Right ventricle myocardium inferior (tissue), 1 donor: ENCODE measurements at regions not wholly inside any gene's neighbourhood (a gene's known extent, or its start where the extent isn't known, plus 50 kb on each side); places are given as distances from the start of the nearest gene placed in this dataset.
"Not testable (repeated sequence)": the region's sequence is repeated elsewhere in the genome, so short reads cannot be mapped to it uniquely, and the experiment has no call there.

Source experiments
- ATAC-seq: fragments of 200-7000 bp; cut with Tn5 transposase; one replicate; pipeline ENCODE4 v1.9.1; 2020; ENCODE audit warnings: mild to moderate bottlenecking, moderate library complexity
- DNase-seq: peaks from one replicate; pipeline ENCODE4 v3.0.0; 2021; ENCODE audit errors: missing footprints
- intact Hi-C: fragments of 100-400 bp; cut with DNase I; formaldehyde crosslinking; loops from one replicate; pipeline ENCODE4 v1.11.0; 2022
- donor health status: DM: no; HTN: yes; CAD: no; lungs with severe emphysema.

DNA sequence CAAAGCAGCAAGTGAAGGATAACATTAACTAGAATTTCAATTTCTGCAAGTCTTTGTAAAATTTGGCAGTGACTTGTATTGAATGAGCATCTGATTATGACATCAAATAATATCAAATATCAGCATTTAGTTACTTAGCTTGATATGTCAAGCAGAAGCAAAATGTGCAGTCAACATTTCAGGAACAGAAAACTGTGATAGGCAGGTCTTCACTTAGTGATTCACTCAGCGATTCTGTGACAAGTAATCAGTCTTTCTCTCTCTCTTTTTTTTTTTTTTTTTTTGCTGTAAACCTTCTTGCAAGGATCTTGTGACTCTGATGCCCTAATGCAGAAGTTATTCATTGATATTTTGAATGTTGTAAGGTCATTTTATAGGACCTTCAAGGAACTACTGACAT lies 307.1 kb downstream of the MTERF1 start:
- intact Hi-C loops, result no loop called here
- DNase-seq, result no peak
- no peak for ATAC-seq

DNA sequence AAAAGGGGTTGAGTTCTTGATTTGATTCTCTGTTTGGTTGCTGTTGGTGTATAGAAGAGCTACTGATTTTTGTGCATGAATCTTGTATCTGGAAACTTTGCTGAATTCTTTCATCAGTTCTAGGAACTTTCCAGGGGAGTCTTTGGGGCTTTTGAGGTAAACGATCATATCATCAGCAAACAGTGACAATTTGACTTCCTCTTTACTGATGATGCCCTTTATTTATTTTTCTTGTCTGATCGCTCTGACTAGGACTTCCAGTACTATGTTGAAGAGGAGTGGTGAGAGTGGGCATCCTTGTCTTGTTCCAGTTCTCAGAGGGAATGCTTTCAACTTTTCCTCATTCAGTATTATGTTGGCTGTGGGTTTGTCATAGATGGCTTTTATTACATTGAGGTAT lies 304.0 kb downstream of the MTERF1 start:
- ATAC-seq, intact Hi-C loops, DNase-seq: not testable (repeated sequence)

DNA sequence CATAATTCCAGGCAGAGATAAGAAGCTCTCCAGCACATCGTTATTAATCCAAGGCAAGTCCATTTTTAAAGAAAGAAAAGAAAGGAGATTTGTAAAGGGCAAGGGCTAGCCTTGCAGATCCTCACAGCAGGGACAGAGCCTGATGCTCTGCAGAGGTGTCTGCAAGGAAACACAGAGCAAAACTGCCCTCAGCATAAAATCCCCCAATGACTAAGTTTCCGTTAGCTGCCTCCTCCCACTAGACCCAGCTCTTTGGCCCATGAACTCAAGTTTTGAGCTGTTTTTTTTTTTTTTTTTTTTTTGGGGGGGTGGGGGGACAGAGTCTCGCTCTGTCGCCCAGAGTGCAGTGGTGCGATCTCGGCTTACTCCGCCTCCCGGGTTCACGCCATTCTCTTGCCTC lies 300.7 kb downstream of the MTERF1 start:
- intact Hi-C loops, result no loop called here
- no peak for DNase-seq
- ATAC-seq, result no peak

DNA sequence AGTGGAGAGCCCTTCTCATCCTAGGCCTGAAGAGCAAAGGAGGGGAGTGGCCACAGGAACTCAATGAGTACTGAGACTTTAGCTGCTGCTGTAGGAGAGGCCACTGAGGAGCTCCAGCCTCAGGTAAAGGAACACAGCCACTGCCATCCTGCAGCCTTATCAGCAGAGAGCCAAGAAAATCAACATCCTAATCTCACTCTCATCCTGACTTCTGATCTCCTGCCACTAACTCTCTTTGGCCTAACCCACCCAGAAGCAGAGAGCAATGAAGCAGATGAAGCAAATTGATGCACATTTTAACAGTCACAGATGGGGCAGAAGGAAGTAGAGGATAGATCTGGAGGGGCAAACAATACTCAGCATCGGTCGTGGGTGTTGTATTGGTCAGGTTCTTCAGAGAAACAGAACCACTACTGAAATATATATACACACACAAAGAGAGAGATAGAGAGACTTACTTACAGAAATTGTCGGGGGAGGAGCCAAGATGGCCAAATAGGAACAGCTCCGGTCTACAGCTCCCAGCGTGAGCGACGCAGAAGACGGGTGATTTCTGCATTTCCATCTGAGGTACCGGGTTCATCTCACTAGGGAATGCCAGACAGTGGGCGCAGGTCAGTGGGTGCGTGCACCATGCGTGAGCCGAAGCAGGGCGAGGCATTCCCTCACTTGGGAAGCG lies 297.6 kb downstream of the MTERF1 start:
- ATAC-seq (no peak), DNase-seq (no peak)
- intact Hi-C loops, result no loop called here

DNA sequence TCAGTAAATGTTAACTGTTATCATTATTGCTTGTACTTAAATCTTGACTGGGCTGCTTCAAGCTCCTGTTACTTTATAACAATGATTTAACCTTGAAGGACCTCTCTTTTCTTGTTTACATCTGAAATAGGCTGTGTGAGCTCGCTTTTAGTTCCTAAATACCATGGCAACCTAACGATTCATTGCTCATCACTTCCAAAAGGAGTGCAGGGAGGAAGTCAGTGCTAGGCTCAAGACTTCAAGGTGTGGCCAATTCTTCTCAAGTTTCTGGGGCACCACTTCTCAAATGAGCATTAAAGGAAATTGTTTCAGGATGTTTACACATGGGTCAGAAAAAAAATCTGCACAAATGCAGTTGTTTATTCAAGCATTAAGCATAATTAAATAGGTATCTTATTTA lies 284.2 kb downstream of the MTERF1 start:
- intact Hi-C loops, result no loop called here
- DNase-seq (no peak), ATAC-seq (no peak)

DNA sequence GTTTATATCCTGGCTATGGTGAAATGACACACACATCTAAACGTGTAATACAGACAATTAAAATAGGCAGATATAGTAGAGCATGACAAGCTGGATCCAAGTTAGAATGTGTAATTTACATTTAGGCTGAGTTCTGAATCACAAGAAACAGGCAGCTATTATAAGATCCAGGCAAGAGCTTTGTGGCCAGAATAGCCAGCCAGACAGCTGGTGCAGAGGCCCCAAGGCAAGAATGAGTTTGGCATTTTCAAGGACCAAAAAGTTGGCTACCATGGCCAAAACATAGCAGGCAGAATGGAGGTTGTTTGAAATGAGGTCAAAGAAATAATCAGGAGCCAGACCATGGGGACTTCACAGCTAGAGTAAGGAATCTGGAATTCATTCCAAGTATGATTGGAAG lies 281.7 kb downstream of the MTERF1 start:
- ATAC-seq (no peak), DNase-seq (no peak)
- intact Hi-C loops, result no loop called here

DNA sequence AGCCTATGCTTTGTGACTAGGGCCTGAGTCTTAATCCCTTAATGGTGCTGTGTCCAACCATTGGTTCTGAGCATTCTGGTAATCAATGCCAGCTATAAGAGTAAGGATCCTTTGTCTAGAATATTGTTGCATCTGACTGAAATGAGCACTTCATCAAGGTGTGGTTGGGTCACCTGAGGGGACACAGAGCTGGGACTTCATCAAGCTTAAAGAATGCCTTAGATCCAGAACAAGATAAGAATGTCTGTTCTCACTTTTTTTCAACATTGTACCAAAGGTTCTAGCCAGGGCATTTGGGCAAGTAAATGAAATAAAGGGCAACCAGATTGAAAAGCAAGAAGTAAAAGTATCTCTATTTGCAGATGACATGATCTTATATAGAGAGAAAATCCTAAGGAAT lies 280.4 kb downstream of the MTERF1 start:
- intact Hi-C loops, result no loop called here
- DNase-seq (no peak), ATAC-seq (no peak)

DNA sequence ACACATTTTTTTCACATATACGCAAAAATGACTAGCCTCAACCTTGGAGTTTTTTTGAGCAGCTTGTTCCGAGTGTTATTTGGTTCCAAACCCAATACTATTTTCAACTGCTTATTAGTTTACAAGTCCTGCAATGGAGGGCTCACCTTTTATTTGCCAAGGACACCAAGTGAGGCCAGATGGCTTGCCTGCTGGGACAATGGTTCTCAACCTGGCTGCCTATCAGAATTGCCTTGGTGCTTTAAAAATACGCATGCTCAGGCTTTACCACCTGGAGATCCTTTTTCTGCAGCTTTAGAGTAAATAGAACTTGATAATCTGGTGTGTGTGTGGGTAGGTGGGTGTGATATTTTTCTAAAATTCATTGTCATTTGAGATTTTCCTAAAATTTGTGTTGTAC lies 276.8 kb downstream of the MTERF1 start:
- DNase-seq (no peak), ATAC-seq (no peak)
- intact Hi-C loops, result no loop called here

DNA sequence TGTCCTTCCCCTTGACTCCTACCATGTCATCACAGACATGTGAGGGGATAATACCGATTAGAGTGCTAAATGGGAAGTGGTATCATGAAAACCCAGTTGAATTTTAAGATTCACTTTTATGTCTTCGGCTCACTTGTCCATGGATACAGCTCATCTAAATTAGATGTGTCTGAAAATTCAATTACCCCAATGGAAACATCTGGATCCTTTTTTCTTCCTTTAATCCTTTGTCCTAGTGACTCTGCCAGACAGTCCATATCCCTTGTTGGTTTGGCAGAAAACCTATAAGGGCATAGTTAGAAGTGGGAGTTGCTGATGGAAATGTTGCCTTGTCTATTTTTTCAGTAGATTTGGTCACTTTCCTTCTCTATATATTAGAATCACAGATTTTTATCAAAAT lies 271.9 kb downstream of the MTERF1 start:
- DNase-seq (no peak), ATAC-seq (no peak)
- intact Hi-C loops, result no loop called here

DNA sequence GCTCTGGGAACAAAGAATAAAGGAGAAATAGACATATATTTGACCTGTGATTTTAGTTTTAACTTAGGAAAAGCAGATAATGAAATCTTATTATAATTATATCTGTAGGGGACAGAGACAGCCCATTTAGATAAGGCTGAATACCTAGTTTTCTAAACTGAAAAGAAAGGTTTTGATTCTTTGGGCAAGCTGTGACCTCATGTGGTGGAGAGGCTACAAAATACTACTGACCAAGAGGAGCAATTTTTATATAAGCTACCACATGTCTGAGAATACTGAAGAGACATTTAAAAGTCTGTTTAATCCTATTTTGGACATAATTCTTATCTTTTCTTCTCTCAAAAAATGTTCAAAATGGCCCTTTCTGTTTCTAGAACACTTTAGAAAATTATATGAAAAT lies 271.0 kb downstream of the MTERF1 start:
- intact Hi-C loops, result no loop called here
- ATAC-seq (no peak), DNase-seq (no peak)

DNA sequence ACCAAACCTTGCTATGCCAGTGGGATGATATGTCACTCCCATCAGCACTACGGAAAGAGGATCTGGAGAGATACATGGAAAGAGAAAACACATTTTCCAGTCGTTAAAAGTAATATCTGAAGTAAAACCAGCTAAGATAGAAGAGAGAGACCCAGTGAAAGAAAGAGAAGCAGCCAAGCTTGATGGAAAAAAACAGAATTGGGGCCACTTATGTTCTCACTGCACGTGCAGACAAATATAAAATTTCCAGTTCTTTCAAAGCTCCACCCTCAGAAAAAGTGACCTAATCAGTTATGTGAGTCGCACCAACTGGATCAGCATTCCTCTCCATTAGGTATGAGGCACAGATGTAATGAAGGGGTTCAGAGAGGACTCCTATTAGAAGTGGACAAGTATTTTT lies 266.1 kb downstream of the MTERF1 start:
- DNase-seq (no peak), ATAC-seq (no peak)
- intact Hi-C loops, result no loop called here

DNA sequence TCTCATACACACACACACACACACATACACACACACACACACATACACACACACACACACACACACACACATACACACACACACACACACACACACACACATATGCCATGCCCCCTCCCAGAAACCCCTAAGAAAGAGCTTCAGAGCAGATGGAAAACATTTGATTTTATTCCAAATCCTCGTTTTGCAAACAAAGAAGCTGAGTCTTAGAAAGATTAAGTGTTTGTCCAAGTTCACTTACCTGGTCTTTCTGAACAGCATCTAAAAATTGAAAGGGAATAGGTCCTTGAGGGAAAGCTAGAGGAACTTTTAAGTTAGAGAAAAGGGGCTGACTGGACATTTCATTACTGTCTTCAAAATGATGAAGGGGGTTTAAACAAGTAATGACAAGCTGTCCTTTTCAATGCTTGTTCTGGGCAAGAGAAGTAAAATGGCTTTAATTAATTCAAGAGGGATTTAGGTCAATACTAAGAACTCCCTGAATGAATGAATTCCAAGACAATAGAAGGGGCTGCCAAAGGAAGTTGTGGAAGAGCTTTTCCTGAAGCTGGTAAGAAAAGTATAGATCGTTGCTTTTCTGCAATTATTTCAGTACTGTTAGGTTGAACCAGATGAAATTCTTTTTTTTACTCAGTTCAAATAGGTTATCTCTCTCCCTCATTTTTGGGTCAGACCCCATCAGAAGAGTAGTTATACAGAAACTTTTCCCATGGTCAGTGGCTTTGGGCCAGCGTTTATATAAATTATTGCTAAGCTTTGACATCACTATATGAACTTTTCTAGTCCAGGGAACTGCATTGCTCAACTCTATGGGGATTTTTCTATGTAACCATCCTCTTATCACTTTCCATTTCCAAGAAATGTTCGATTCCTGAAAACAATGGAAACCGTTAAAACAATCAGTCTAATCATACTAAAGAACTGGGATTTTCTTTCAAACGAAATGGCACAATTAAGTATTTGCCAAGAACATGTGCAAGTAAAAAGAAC lies 261.4 kb downstream of the MTERF1 start:
- ATAC-seq, result no peak
- intact Hi-C loops, result no loop called here
- no peak for DNase-seq

DNA sequence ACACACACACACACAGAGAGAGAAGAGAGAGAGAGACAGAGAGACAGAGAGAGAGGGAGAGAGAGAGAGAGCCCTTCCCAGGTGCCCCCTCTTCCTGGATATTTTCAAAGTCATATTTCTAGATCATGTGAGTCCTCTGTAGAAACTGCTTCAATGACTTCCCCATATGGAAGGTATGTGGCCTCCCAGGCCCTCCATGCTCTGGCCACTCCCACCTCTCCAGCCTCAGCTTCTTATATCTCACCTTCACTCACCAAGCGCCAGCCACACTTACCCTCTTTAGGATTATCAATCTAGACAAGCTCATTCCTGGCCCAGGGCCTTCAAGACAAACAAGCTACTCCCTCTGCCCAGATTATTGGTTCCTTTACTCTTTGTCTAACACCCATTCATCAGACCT lies 259.7 kb downstream of the MTERF1 start:
- ATAC-seq (no peak), DNase-seq (no peak)
- intact Hi-C loops, result loop anchor here (10.0 kb wide), 1 partner anchor 356 kb away; the partner anchor contains the start of gene FZD1

DNA sequence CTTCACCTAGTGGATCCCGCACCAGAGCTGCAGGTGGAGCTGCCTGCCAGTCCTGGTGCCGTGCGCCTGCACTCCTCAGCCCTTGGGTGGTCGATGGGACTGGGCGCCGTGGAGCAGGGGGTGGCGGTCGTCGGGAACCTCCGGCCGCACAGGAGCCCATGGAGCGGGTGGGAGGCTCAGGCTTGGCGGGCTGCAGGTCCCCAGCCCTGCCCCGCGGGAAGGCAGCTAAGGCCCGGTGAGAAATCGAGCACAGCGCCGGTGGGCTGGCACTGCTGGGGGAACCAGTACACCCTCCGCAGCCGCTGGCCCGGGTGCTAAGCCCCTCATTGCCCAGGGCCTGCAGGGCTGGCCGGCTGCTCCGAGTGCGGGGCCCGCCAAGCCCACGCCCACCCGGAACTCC lies 253.2 kb downstream of the MTERF1 start:
- not testable (repeated sequence) for ATAC-seq, DNase-seq
- intact Hi-C loops, result loop anchor here (10.0 kb wide), 1 partner anchor 363 kb away; the partner anchor contains the start of gene FZD1

DNA sequence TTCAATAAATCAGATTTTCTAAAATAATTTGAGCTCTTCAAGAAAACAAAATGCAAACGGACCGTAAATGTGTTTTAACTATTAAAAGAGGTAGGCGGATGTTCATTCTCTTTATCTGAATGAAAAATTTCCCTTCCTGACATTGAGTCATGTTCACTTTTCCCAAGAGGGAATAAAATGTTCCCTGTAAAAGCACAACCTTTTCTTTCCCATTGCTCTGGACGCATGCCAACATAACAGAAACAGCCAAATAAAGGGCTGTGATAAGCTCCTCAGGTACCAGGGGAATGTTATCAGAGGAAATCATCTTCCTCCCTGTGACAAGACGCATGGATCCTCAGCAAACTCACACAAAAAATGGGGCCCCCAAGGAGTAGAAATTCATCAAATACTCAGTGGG lies 251.8 kb downstream of the MTERF1 start:
- DNase-seq (no peak), ATAC-seq (no peak)
- intact Hi-C loops, result loop anchor here (10.0 kb wide), 1 partner anchor 364 kb away; the partner anchor contains the start of gene FZD1

DNA sequence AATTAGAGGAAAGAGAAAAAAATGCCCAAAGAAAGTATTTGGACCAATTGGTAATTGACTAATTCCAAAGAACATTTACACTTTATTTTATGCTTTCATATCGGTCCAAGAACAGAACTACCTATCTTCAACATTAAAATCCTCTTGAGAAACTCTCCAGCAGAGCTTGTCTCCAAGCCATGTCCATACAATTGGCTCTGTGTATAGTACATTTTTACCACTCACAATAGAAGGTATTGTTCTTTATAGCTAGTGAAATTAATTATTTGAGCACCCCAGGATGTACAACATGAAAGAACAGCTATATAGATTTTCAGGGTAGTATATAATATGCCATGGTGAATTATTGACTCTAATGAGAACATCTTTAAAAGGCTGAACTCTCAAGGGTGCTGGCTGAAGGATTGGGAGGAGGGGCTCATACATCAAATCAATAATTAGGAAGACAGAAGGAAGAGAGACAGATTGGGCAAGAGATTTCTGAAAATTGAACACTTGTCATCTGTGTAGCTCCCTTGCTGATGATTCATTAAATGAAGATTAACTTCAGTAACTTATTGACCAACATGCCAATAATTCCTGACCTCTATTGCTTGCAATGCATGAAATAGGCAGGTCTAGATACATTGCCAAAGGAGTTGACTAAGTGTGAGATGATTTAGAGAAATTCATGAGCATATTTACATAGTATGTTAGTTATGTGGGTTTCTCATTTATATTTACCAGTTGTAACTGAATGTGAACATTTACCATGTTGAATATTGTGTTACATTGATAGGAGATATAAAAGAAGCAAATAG lies 249.7 kb downstream of the MTERF1 start:
- ATAC-seq (no peak), DNase-seq (no peak)
- intact Hi-C loops, result no loop called here

DNA sequence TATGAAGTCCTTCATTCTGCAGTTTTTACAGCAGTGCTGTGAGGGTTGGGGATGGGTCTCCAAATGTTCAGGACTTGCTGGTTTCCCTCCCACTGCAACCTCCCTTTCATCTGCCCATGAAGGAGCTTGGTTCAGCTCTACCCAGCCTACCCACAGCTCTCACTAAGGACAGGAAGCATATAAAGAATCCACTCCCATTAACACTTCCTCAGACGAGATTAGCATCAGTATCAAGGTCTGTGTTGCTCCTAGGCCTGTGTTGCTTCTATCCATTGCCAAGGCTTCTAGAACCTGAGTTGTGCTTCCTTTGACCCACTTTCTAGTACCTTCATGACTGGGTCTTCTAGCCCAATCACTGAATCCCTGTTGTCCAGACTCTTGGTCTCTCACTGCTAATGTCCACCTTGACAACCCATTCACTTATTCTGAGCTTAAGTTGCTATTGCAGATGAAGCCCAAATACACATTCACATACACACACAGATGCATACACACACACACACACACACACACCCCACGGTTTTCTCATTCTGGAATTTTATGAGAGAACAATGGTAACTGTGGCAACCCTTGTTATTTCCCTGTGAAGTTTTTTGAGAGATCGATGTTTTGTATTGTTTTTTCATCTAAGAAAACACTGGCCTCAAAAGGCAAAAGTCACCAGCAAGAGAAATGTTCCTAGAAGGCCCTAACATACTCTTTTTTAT lies 248.1 kb downstream of the MTERF1 start:
- ATAC-seq (no peak), DNase-seq (no peak)
- intact Hi-C loops, result no loop called here

DNA sequence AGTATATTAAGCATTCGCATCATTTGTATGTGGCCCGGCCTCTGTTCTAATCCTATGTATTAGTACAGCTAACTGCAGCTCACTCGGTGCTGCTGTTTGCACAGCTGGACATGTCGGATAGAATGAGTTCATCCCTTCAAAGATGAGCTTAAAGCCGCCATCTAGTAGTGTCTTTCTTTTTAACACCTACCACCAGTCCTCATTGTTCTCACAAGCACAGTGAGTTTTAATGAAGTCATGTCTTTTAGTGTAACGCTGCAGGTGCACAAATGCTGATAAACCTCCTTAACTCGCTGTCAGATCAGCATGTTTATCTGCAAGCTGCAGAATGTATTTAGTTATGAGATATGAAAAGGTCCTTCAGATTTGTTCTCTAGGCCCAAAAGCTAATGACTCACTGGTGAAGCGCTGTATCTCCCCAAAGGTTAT lies 247.5 kb downstream of the MTERF1 start:
- intact Hi-C loops, result no loop called here
- ATAC-seq (no peak), DNase-seq (no peak)
